Mucosa of descending colon (tissue), 3 donors: ENCODE measurements at regions not wholly inside any gene's neighbourhood (a gene's known extent, or its start where the extent isn't known, plus 50 kb on each side); places are given as distances from the start of the nearest gene placed in this dataset.

Source experiments
- ATAC-seq: fragments of 200-7000 bp; cut with Tn5 transposase; one replicate; pipeline ENCODE4 v1.9.1; 2020; ENCODE audit warnings: mild to moderate bottlenecking, moderate library complexity
- DNase-seq, 3 donors: peaks; one replicate each; pipeline ENCODE4 v3.0.0-alpha.2; 2020
- H3K36me3 ChIP-seq: fragments of 200-600 bp; one replicate; pipeline ENCODE4 v1.8.0; 2021; ENCODE audit warnings: low read depth, mild to moderate bottlenecking
- H3K4me1 ChIP-seq: fragments of 200-600 bp; one replicate; pipeline ENCODE4 v1.8.0; 2021; ENCODE audit warnings: low read depth, mild to moderate bottlenecking
- H3K4me3 ChIP-seq: fragments of 200-600 bp; one replicate; pipeline ENCODE4 v1.8.0; 2021; ENCODE audit warnings: mild to moderate bottlenecking
- H3K9me3 ChIP-seq: fragments of 200-600 bp; one replicate; pipeline ENCODE4 v1.8.0; 2021; ENCODE audit warnings: mild to moderate bottlenecking
- CTCF ChIP-seq: fragments of 200-600 bp; IDR thresholded peaks from one replicate; pipeline ENCODE4 v1.8.0; 2022; ENCODE audit warnings: antibody characterized with exemption, mild to moderate bottlenecking
- intact Hi-C, 2 donors: fragments of 100-400 bp; cut with DNase I in 1 of 2; cut with micrococcal nuclease in 1 of 2; formaldehyde crosslinking; loops; one replicate each; pipeline versions ENCODE4 v1.11.0 to v1.11.1; 2022; cut with DNase I, micrococcal nuclease
- donor health status: DM: no; HTN: no; CAD: no; lungs with moderate emphysema.
- donor health status: DM: no; HTN: no; CAD: no.
- donor health status: DM: no; HTN: yes; CAD: no.

DNA sequence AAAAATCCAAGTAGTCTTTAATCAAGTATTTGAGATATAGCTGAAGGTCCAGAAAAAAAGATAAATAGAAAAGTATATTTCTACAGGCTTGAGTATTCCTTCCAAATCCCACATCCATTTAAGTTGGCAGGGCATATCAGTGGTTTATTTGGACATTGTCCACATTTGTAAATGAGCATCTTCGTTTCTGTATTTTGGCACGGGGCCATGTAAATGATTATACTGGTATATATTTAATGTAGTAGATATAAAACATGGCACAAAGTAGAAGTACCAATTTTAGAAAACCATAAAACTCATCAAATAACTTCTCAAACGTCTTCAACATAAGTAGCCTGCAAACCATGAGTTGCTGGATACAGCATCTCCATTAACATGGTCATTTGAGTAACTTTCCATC lies 437.4 kb upstream of the SOX5 start:
- intact Hi-C loops, result no loop called here
- H3K4me1 ChIP-seq, result no peaks in the 10 kb centered on the region

DNA sequence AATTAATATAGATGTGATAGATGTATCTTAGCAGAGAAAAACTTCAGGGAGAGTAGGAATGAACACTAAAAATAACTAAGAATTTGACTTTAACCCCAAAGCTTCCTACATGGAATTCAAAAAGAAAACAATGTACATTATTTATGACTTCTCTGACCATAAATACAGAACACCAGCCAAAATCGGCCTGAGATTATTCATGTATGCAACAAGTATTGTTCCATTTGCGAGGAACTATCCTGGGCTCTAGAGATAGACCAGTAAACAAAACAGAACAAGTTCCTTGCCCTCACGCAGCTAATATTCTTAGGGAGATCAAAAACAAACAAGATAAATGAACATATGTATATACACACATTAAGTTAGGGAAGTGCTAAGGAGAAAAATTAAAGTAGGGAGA lies 432.3 kb upstream of the SOX5 start:
- H3K4me3 ChIP-seq, result no peak overlapping the region
- DNase-seq (no peak), ATAC-seq (no peak)
- no peak for TF ChIP-seq CTCF
- no peaks in the 10 kb centered on the region for H3K36me3 ChIP-seq
- H3K9me3 ChIP-seq, result no peaks in the 10 kb centered on the region
- peaks cover 5% of the 10 kb centered on the region for H3K4me1 ChIP-seq
- intact Hi-C loops, result no loop called here

More for the DNA sequence above, 437.4 kb upstream of the SOX5 start:
- ATAC-seq (no peak), DNase-seq (no peak)
- no peak for TF ChIP-seq CTCF
- Histone ChIP-seq H3K9me3 (no peaks in the 10 kb centered on the region), H3K4me3 (no peak overlapping the region), H3K36me3 (no peaks in the 10 kb centered on the region)

- DNase-seq, result no peak
- no peak for ATAC-seq
- Histone ChIP-seq H3K36me3 (no peaks in the 10 kb centered on the region), H3K4me1 (peaks cover 5% of the 10 kb centered on the region), H3K9me3 (no peaks in the 10 kb centered on the region), H3K4me3 (no peak overlapping the region)
- no peak for TF ChIP-seq CTCF
- intact Hi-C loops, result no loop called here
Observed at GRCh38 chr12:24379861-24380521, 430.5 kb upstream of the SOX5 start.

- no peak overlapping the region for H3K4me3 ChIP-seq
- DNase-seq, result no peak
- no peak for TF ChIP-seq CTCF
- no peak for ATAC-seq
- H3K36me3 ChIP-seq, result no peaks in the 10 kb centered on the region
- intact Hi-C loops, result no loop called here
- no peaks in the 10 kb centered on the region for H3K9me3 ChIP-seq
- peaks cover 5% of the 10 kb centered on the region for H3K4me1 ChIP-seq
Observed at GRCh38 chr12:24379433-24379832, 430.0 kb upstream of the SOX5 start.

GRCh38 chr12:24378548-24379407 lies 429.3 kb upstream of the SOX5 start:
- DNase-seq (peak in 1 of 3 donors; percentile 33), ATAC-seq (peak; percentile 93)
- intact Hi-C loops, result no loop called here
- H3K4me1 ChIP-seq, result peaks cover 5% of the 10 kb centered on the region
- H3K36me3 ChIP-seq, result no peaks in the 10 kb centered on the region
- no peak overlapping the region for H3K4me3 ChIP-seq
- TF ChIP-seq CTCF, result no peak
- no peaks in the 10 kb centered on the region for H3K9me3 ChIP-seq
